Inflammatory macrophage treated with lipopolysaccharide for 1 hour (primary cell): ENCODE measurements at regions not wholly inside any gene's neighbourhood (a gene's known extent, or its start where the extent isn't known, plus 50 kb on each side); places are given as distances from the start of the nearest gene placed in this dataset.
"Not testable (repeated sequence)": the region's sequence is repeated elsewhere in the genome, so short reads cannot be mapped to it uniquely, and the experiment has no call there.

Source experiments
- DNase-seq, 2 donors: peaks; one replicate each; pipeline ENCODE4 v3.0.0-alpha.2; 2020 to 2022

DNA sequence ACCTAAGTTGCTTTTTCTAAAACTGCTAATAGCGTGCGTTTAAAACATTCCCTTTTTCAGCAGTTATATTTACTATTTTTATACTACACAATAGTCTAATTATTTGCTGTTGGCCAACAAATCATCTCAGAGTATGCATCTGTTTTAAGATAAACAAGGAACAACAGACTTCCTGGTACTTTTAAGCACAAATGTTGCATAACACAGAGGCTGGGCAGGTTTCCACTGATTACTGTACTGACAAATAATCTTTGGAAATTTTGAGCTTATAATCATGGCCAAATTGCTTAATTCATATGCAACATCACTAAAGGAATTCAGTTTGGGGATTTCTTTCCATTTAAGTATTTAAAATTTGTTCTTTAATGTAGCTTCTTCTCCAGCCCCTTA, 737.4 kb upstream of the SALL3 start:
- no peak for DNase-seq

- no peak for DNase-seq
Measured at GRCh38 chr18:78242806-78243205, 736.8 kb upstream of the SALL3 start.

DNA sequence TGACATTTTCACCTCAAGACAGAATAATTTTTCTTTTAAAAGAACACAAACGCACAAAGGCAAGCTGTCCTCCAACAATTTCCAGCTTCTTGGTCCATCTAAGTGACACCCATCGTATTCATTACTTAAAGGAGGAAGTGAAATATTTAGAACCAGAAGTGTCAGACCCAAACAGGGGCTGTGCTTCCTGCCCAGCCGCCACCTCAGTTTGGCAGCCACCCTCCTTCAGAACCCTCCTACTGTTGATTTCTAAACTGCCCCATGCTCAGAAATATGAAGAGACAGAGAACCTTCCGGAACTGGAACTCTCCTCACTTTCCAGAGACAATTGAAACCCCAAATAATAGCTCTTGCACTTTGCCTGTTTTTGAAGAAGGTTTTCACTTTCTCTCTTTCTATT, 734.8 kb upstream of the SALL3 start:
- DNase-seq, result no peak

DNA sequence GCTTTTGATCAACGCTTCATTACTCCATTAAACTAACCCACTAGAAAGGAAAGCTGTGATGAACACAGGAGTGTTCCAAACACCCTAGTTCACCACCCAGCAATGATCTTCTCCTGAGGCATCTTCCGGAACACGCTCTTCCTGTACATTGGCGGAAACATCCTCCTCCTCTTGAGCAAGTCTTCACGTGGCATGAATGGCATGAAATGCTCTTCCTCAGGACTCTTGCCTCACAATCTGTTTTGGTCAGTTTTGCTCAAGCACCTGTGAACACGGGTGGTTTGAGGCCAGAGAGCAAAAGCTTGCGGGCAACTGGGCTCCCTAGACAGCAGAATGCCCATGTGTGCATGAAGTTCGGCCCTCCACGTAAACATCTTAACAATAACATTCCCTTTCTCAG, 734.2 kb upstream of the SALL3 start:
- no peak for DNase-seq

- DNase-seq, result no peak
Measured at GRCh38 chr18:78246050-78246449, 733.6 kb upstream of the SALL3 start.

- DNase-seq, result no peak
Measured at GRCh38 chr18:78246588-78246987, 733.0 kb upstream of the SALL3 start.

DNA sequence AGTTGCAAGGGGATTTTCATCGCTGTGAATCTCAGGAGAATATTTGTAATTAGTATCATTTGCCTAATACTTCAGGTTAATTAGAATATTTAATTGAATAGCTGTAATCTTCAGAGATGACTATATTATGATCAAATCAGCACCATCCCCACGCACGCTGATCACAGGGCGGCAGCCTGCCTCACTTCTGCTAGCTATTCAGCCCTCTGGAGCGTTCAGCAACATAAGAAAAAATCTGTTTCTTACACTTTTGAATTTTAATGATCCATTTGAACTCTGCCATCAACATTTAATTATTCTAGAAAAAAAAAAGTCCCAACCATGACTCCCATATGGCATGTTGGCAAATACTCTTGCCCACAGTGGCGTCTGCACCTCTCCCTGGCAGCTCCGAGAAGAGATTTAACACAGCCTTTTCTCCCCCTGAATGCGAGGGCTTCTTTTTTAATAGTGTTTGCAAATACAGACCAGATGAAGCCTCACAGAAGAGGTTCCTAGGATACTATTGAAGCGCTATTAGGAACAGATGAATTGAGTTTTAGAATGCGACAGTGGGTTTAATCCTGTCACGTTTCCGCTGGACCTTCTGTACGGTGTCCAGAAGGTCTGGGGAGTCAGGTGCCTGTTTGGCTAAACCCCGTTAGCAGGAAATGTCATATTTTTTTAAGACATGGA, 731.9 kb upstream of the SALL3 start:
- DNase-seq, result no peak

- no peak for DNase-seq
Measured at GRCh38 chr18:78255013-78255412, 724.6 kb upstream of the SALL3 start.

- no peak for DNase-seq
Measured at GRCh38 chr18:78268226-78268988, 711.2 kb upstream of the SALL3 start.

GRCh38 chr18:78271790-78272189, 707.8 kb upstream of the SALL3 start:
- DNase-seq, result no peak

GRCh38 chr18:78273876-78274275, 705.7 kb upstream of the SALL3 start:
- DNase-seq, result no peak

GRCh38 chr18:78283425-78283824, 696.2 kb upstream of the SALL3 start:
- not testable (repeated sequence) for DNase-seq

DNA sequence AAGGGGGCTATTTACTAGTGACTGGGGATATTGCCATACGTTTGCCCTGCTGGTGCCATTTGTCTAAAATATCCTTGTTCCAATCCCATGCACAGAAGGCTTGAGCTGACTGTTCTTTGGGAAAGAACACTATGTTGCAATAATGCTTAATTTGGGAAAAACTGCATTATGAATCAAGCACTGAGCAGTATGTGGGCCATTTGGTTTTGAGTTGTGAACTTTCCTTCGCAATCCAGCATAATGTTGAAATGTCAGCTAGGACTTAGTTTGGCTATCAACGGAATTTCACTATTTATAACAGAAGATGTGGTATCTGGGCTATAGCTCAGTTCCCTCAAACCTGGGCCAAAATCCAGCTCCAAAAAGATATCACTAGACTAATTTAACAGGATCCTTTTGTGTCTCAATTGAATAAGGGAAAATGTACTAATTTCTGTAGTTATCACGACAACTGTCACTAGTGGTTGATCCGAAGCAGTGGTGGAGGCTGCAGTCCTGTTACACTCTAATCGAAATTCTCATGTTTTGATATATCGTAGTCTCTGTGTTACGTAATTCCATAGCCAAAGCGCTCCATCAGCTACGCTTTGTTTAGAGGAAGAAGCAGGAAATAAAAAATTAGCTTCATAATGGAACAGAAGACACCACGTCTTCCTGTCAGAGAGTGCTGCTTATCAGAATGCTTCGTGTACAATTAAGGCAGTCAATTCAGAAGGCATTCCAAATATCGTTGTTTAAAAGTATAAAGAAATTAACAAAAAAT, 686.8 kb upstream of the SALL3 start:
- no peak for DNase-seq

- DNase-seq, result no peak
Measured at GRCh38 chr18:78293540-78293939, 686.1 kb upstream of the SALL3 start.

- no peak for DNase-seq
Measured at GRCh38 chr18:78293940-78294541, 685.6 kb upstream of the SALL3 start.

DNA sequence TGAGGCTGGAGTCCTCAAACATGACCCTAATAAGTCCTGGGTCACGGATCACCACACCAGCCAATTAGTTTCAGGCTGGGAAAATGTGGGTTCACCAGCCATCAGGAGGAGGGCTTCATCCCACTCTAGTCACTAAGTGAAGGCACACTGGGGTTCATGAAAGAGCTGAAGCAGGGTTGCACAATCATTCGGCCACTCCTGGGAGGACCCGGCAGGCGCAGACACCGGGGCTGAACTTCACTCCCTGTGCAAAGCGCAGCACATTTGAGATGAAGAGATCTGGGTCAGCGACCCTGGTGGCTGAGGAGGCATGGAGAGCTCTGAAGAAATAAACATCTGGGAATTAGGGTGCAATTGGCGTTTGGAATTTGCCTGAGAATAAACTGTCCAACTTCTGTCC, 684.4 kb upstream of the SALL3 start:
- DNase-seq, result no peak

DNA sequence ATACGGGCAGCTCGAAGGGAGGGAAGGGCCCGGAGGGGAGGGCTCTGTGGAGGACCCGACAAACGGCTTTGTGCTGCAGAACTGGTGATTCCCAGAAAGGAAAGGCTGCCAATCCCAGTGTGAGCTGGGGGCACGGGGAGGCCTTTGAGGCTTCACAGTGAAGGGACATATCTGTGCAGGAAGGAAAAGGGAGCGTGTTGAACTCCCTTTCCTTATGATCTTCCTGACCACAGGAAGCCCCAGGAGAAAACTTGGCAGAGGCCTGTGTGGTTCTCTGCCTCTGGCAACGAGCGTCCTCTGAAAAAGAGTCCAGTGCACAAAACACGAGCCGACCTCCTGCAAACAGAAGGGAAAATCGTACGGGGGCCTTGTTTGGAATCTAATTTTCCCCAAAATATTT, 683.5 kb upstream of the SALL3 start:
- no peak for DNase-seq

GRCh38 chr18:78297048-78297447, 682.6 kb upstream of the SALL3 start:
- DNase-seq, result no peak

DNA sequence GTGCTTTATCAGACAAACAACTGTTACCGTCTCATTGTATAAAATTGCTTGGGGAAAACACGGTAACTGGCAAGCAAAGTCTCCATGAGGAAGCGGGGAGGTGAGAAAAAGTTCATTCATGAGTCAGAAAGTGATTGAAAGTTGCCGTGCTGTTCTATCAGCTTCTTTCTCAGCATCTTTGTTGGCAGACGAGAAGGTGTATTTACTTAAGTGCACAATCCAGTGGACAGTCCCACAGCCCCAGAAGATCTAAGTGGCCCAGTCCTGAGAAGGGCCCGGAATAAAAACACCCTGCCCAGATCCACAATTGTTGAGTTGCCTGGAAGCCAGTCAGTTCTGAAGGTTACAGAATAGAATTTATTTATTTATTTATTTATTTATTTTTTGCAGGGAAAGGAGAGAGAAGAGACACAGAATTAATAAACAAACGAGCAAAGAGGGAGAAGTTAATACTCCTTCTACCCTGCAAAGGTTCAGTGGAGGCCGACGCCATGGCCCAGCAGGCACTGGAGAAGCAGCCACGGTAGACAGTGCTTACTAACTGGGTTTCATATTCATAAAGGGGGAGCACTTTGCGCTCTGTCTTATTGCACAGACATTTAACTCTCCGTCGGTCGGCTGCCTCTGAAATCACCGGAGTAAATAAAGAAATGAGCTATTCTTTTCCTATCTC, 676.0 kb upstream of the SALL3 start:
- no peak for DNase-seq

- no peak for DNase-seq
Measured at GRCh38 chr18:78304192-78305164, 675.1 kb upstream of the SALL3 start.

DNA sequence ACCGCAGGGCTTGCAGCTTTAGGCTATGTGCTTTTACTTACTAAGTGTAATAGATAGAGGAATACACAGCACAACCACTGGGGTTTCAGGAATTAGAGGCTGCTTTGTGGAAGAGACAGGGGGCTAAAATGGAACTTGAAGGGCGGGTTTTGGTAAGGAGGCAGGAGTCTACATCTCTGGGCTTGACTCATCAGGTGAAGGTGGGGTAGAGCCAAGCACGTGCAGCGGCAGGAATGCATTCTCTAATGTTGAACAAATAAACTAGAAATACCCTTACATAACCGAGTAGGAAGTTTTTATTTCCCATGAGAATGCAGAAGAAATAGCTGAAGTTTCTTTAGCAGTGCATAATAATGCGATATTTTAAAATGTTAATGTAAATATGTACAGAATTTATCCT, 673.8 kb upstream of the SALL3 start:
- no peak for DNase-seq

DNA sequence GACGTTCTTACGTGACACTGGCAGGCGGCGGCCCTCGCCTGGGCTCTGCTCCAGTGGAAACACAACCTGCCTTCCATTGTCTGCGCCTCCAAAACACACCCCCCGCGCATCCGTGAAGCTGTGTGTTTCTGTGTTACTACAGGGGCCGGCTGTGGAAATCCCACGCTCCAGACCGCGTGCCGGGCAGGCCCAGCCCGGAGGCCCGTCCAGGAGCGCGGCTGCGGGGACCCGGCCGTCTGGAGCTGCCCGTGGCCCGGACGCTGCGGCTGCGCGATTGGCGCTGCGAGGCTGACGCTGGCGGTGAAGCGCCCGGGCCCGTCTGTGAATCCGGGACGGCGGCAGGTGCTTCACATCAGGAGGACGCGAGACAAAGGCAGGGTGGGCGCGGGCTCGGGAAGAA, 670.3 kb upstream of the SALL3 start:
- DNase-seq, result no peak
